ENCODE measurements at regions not wholly inside any gene's neighbourhood (a gene's known extent, or its start where the extent isn't known, plus 50 kb on each side); places are given as distances from the start of the nearest gene placed in this dataset.

DNA sequence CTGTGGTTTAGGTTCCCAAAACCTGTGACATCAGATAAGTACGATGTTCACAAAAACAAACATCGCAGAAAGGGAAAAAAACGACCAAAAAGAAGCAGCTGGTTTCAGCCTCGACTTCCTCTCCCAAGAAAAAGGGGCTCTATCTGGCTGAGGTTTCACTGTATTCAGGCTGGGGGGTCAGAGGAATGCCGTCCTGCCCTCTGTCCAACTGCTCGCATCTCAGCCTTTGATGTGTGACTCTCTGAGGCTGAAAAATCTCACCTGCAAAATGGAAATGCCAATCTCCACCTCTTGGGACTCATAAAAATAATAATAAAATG is 123.6 kb upstream of the PTPN1 start:
- DNase-seq (ENCODE audit: low read depth in 4 of 4, low spot score in 2 of 4), result no peak

DNA sequence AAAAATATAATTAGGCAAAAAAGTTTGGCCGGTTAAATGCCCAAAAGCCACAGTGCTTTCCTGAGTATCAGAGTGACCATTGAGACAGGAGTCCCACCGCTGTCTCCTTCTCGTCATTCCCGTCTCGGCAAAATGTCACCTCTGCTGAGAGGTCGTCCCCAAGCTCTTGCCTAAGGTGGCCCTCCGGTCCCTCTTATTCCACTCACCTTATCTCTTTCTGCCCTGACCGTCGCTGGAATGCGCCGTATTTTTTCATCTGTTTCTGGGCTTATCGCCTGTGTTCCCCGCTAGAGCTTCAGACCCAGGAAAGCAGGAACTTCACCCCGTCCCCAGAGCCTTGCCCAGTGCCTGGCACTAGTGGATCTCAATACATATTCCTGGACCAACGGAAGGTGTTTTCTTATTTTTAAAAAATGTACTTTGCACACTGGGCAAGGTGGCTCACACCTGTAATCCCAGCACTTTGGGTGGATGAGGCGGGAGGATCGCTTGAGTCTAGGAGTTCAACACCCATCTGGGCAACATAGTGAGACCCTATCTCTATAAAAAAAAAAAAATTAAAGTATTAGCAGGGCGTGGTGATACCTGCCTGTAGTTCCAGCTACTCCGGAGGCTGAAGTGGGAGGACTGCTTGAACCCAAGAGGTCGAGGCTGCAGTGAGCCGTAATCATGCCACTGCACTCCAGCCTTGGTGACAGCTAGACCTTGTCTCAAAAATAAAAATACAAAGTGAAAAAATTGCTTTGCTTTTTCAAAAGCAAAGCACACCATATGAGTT is 122.8 kb upstream of the PTPN1 start:
- DNase-seq (ENCODE audit: low read depth in 4 of 4, low spot score in 2 of 4), result no peak

DNA sequence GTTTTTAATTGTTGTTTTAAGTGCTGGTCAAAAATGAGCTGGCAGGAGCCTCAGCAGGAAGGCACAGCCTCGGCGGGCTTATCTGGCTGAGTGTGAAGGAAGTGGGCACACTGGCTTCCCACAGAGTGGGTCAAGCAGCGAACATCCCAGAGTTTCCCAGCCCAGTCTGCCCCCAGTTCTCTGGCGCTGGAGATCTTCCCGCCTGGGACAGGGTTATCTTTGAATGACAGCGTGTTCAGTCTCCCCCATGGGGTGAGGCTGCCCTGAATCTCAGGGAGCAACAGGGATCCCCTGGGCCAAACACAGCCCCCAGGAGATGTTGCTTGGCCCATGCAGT is 122.2 kb upstream of the PTPN1 start:
- DNase-seq (ENCODE audit: low read depth in 4 of 4, low spot score in 2 of 4), result no peak

DNA sequence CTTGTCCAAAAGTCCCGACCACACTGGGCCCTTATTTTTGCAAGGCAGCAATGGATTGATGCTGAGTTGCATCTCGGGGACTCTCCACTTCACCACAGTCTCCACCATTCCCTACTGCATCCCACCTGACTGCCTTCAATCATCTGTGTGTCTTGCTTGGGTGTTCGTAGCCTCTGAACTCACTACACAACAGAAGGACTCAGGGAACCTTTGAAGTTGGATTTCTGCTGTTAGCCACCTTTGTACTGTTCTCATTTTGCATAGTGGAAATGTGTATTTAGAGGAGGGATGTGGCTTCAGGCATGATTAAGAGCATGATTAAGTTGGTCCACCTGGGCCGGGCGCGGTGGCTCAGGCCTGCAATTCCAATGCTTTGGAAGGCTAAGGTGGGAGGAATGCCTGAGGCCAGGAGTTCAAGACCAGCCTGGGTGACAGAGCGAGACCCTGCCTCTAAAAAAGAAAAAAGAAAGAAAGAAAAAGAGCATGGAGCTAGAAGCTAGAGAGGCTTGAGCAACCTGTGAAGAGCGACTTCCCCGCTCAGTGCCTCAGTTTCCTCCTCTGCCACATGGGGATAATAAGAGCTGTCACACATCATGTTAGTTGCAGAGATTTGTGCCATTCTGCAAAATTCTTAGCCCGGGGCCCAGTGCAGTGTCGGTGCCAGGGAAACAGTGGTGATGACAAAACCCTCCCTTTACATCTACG is 121.3 kb upstream of the PTPN1 start:
- DNase-seq (ENCODE audit: low read depth in 4 of 4, low spot score in 2 of 4), result no peak

DNA sequence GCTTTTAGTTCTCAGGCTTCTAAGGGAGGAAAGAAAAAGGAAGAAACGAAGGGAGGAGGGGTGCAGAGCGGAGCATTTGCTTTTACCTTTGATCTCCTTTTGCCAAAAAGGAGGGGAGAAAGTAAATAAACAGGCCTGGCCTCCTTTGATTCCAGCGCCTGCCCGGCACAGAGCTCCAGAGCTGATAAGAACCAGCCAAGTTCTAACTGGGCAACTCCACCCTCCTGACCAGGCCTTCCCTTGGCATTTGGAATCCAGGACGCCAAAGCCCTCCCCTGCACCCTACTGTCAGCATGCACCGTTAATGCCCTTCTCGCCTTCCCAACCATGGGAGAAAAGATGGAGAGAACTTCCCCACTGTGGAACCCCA is 120.8 kb upstream of the PTPN1 start:
- no peak for DNase-seq (ENCODE audit: low read depth in 4 of 4, low spot score in 2 of 4)

DNA sequence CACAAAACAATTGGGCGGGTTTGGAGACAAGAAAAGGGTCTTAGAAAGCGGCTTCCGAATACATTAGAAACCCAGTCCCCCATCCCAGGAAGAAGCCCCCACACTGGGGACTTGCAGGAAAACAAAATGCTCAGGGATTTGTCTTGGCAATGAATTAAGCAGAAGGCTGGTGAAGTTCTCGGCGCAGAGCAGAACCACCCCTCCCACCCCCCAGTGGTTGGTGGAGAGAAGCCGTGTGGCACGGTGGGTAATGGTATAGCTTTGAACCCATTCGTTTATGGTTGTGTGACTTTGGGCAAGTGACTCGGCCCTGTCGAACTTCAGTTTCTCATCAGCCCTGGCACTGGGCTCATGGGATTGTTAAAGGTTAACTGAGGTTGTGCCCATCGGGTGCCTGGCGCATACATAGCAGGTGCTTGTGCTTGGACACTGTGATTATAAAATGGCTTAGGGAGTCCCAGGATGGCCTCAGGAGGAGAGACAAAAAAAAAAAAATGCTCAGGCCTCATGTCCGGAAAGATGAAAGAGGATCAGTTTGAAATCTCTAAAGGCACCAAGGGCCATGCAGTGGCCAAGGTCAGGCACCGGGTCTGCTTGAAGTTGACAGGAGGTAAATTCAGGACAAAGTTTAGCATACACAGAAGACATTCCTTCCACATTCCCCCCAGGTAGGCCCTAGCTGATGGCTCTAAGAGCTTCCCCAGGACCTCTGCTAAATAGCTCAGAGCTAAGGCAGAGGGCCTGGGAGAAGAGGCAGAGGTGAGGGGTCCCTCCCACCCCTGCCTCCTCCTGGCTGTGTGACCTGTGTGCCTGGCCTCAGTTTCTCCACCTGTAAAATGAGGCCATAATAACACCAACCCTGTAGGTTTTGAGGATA is 120.1 kb upstream of the PTPN1 start:
- DNase-seq (ENCODE audit: low read depth in 4 of 4, low spot score in 2 of 4), result no peak

DNA sequence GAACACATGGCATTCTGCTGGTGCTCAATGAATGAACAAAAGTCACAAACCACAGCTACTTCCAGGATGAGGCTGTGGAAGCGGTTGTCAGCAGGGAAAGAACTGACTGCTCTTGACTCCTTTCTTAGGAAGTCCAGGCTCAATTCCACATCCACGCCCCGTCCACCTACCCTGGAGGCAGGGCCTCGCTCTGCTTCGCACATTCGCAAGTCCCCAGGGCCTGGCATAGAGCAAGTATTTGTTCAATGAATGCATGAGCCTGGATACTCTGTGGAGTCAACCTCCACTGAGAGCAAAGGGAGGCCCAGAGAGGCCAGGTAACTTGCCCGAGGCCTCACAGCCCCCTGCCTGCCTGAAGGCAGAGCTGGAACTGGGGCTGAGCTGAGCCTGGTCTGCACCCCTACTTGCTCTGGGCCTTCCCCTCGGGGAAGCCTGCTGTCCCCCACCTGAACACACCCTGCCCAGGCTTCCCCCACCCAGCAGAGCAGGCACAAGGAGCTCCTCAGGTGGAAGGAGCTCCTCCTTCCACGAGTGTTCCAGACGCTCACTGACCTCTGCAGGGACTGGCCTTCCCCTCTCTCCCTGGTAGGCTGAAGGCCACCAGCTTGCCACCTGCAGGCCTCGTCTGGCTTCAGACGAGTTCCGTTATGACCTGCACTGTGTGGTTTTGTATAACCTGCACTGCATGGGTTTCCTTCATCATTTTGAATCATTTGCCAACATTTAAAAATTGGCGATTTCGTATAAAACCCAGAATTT is 119.3 kb upstream of the PTPN1 start:
- DNase-seq (ENCODE audit: low read depth in 4 of 4, low spot score in 2 of 4), result no peak

DNA sequence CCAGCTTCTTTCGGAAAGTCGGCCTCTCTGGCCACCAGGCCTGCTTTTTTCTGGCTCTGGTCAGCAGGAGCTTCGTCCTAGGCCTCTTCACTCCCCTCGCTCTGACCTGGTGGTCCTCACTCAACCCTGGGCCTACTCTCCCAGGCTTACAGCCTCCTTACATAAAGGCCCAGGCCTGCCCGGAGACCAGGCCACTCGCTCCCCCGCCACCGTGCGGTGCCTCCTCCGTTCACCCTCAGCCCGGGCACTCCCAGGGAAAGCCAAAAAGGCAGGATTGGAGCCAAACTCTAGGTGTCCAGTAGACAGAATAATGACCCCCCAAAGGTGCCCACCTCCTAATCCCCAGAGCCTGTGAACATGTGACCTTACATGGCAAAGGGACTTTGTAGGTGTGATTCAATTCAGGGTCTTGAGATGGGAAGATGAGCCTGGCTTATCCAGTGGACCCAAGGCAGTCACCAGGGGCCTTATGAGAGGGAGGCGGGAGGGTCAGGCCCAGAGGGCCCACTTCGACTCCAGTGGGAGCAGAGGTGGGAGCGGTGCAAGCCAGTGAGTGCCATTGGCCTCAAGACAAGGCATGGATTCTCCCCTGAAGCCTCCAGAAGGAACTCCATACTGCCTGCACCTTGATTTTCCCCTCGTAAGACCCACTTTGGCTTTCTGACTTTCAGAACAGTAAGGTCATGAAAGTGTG is 118.6 kb upstream of the PTPN1 start:
- DNase-seq (ENCODE audit: low read depth in 4 of 4, low spot score in 2 of 4), result no peak

DNA sequence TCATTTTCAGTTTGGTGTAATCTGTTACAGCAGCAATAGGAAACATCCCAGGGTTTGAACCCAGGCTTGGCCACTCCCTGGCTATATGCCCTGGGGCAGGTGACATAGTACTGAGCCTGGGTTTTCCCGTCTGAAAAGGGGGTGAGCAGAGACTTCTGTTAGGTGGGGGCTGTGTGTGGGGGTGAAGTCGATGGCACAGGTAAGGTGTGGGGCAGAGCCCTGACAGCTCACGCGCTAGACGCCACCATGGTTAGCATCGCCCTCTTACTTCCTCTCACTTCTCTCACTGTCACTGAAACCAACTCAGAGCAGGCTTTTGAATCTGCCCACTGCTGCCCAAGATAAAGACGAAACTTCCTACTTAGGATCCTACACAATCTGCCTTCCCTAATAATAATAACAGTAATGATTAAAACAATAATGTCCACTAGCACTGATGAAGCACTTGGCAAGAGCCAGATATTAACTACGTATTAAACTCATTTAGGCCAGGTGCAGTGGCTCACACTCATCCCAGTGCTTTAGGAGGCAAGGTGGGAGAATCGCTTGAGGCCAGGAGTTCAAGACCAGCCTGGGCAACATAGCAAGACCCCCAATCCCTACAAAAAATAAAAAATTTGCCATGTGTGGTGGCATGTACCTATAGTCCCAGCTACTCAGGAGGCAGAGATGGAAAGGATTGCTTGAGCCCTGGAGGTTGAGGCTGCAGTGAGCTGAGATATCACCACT is 117.9 kb upstream of the PTPN1 start:
- no peak for DNase-seq (ENCODE audit: low read depth in 4 of 4, low spot score in 2 of 4)

DNA sequence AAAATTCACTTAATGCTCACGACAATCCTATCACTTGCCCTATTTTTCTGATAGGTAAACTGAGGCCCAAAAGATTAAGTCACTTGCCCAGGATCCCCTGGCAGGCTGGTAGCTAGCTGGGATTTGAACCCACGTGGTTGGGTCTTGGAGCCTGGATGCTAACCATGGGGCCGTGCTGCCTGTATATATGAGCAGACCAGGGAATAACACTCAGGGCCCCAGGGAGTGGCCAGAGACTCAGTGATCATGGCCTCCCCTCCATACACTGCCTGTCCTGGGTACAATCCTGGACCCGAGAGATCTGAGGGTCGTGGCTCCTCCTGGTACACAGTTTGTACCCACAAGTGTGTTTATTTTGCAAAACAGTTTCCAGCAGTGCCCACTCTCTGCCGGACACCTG is 116.9 kb upstream of the PTPN1 start:
- no peak for DNase-seq (ENCODE audit: low read depth in 4 of 4, low spot score in 2 of 4)

DNA sequence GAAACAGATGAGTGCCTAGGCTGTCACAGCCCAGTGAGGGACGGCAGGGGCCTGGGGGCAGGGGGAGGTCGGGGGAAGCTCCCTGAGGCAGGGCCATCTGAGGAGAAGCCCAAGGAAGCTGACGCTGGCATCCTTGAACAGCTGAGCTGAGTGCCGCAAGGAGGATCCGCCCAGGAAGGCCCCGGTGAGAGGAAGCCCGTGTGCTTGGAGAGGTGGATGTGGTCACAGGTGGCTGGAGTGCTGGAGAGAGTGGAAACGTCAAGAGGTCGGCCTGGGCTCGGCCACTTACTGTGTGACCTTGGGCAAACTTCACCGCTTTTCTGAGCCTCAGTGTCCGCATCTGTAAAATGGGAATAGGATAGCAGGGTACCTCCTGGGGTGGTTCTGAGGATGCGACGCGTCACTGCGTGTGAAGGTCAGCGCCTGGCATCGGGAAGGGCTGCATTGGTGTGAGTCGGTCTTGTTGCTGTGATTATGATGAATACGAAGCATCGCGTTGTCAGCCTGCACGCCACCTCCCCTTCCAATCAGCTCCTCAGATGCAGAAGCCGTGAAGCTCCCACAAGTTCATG is 116.1 kb upstream of the PTPN1 start:
- no peak for DNase-seq (ENCODE audit: low read depth in 4 of 4, low spot score in 2 of 4)

DNA sequence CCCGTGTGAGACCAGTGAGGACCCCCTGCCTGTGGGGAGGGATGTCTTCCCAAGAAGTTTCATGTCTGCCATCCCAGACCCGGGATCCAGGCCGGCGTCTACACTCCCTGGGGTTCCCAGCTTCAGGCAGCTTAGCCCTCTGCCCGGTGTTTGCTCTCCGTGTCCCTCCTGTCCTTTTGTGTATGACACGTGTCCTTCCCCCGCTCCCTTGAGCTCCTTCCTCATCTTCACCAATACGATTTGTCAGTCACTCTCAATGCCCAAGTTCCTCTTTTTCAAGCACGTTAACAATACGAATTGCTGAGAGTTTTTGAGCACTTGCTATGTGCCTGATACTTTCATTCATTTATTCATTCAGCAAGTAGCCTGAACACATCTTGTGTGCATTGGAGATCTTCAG is 115.6 kb upstream of the PTPN1 start:
- no peak for DNase-seq (ENCODE audit: low read depth in 4 of 4, low spot score in 2 of 4)

DNA sequence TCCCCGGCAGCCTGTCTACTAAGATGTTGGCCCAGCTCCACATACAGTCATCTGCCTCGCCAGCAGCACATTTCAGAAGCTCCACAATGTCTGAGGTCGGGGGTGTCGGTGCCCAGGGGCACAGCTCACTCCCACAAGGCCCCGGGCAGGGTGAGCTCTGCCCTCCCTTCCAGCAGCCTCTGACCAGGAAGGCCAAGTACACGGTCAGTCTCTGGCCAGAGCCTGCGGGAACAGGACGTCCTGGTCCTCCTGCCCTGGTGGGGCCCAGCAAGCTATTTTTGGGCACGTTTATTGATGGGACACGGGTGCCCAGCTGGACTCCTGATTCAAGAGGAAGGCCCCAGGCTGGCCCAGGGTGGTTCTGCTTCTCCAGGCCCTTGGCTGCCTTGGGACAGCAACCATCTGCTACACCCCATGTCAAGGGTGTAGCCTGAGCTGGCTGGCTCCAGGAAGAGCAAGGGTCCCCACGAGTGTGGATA is 114.9 kb upstream of the PTPN1 start:
- DNase-seq (ENCODE audit: low read depth in 4 of 4, low spot score in 2 of 4), result no peak

DNA sequence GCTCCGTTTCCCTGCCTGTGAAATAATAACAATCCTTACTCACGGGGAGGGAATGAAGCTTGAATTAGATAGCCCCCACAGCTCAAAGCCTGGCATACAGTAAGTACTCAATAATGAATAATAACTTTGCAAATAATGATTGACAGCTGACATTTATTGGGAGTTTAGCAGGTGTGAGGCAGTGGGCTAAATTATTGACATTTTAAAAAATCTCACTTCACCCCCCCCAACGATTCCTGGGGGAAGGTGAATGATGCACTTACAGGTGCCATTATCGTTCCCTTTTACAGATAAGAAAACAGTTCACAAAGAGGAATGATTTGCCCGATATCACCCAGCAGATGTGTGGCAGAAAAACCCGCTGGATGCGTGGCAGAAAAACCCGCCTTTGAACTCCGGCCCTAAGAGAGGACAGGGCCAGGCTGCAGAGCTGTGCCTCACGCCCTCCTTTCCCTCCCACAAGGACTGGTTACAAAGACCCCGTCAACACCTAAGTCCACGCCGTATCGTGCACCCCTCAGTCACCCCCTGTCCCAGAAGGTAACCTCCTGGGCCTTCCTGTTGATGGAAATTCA is 114.2 kb upstream of the PTPN1 start:
- no peak for DNase-seq (ENCODE audit: low read depth in 4 of 4, low spot score in 2 of 4)

DNA sequence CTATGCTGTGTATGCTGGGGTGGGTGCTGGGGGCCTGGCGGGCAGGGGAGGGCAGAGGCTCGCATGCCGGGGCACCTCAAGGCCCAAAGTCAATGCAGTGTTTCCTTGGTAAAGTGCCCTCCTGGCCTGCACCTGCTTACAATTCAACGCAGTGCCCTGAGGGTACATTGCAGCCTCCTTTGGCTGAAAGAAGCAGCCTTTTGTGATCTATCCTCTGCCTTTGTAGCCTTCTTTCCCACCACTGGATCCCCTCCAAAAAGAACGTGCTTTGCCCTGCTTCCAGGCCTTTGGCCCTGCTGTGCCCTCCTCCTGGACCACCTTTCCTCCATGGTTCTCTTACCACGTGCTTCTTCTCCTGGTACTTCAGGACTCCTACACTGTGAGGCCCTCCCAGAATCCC is 113.6 kb upstream of the PTPN1 start:
- no peak for DNase-seq (ENCODE audit: low read depth in 4 of 4, low spot score in 2 of 4)

DNA sequence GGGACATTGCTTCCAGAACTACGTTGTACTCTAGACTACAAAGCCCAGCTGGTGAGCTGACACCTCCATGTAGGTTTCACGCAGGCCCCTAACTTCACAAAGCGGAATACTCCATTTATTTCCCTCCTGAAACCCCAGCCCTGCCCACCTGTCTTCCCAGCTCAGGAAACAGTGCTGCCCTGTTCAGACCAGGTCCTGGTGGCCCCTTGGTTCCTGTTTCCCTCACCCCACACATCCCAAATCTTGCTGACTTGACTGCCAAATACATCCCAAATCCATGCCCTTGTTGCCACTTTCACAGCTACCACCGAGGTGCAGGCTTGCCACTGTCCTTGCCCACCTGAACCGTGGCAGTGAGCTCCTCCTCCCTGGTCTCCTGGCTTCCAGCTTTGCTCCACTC is 113.1 kb upstream of the PTPN1 start:
- no peak for DNase-seq (ENCODE audit: low read depth in 4 of 4, low spot score in 2 of 4)

DNA sequence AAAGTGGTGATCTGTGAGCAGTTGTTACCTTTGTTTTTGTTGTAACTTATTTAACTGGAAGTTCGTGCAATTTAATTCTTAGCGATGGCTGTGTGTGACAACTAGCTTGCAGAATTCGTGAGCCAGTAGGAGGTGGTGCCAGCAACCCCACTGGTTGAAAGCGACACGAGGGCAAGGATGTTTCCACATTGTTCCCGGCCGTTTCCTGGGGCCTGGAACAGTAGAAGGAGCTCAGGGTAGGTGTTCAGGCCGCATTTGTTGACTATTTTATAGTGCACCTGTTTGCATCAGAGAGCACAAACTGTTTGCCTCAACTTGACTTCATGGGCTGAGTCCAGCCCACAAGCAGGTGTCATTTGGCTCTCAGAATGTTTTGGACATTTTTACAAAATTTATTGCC is 112.1 kb upstream of the PTPN1 start:
- DNase-seq (ENCODE audit: low read depth in 4 of 4, low spot score in 2 of 4), result no peak

DNA sequence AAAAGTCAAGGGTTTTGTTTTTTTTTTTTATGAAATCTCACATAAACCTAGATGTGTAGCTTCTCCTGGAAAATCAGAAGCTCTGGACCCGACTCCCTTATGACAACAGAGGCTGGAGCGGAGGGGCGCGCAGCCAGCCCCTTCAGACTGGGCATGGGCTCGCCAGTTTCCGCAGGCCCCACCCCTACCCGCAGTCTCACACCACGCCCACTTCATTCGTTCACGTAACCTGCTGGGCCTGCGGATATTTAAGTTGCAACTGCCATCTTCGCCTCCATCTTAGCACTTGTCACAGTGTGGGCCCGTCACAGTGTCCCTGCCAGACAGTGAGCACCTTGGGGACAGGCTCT is 111.7 kb upstream of the PTPN1 start:
- DNase-seq (ENCODE audit: low read depth in 4 of 4, low spot score in 2 of 4), result no peak

All from left renal cortex interstitium (tissue), 4 donors.